ENCODE measurements at regions not wholly inside any gene's neighbourhood (a gene's known extent, or its start where the extent isn't known, plus 50 kb on each side); places are given as distances from the start of the nearest gene placed in this dataset.

DNA sequence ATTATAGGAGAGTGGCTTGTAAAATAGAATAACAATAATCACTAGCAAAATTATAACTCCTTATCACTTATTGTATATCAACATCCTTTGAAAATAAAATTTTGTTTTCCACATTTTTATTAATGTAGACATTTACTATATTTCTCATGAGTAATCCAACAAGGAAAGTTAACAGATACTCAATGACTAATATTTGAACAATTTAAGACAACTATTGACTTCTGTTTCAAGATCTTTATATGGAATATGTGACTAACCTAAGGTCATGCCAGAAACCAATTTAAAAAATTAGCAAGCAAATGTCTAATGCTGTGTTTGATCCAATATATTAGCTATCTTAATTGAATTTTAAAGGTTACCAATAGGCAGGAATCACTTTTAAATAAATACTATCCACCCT is 638.5 kb upstream of the FLRT2 start:
- TF ChIP-seq ZNF462 (CRISPR knock-in tag; IDR thresholded peaks at IDR 0.05) = no peak
- no peak for TF ChIP-seq ZNF114 (CRISPR knock-in tag; IDR thresholded peaks at IDR 0.05)
- TF ChIP-seq JUNB (IDR thresholded peaks at IDR 0.05; ENCODE audit: unreplicated experiment) = no peak
- TF ChIP-seq, protein P1, sequence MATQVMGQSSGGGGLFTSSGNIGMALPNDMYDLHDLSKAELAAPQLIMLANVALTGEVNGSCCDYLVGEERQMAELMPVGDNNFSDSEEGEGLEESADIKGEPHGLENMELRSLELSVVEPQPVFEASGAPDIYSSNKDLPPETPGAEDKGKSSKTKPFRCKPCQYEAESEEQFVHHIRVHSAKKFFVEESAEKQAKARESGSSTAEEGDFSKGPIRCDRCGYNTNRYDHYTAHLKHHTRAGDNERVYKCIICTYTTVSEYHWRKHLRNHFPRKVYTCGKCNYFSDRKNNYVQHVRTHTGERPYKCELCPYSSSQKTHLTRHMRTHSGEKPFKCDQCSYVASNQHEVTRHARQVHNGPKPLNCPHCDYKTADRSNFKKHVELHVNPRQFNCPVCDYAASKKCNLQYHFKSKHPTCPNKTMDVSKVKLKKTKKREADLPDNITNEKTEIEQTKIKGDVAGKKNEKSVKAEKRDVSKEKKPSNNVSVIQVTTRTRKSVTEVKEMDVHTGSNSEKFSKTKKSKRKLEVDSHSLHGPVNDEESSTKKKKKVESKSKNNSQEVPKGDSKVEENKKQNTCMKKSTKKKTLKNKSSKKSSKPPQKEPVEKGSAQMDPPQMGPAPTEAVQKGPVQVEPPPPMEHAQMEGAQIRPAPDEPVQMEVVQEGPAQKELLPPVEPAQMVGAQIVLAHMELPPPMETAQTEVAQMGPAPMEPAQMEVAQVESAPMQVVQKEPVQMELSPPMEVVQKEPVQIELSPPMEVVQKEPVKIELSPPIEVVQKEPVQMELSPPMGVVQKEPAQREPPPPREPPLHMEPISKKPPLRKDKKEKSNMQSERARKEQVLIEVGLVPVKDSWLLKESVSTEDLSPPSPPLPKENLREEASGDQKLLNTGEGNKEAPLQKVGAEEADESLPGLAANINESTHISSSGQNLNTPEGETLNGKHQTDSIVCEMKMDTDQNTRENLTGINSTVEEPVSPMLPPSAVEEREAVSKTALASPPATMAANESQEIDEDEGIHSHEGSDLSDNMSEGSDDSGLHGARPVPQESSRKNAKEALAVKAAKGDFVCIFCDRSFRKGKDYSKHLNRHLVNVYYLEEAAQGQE (IDR thresholded peaks at IDR 0.05; ENCODE audit: unreplicated experiment) = no peak
- TF ChIP-seq STAT1 (IDR thresholded peaks at IDR 0.05; ENCODE audit: unreplicated experiment) = no peak
- no peak for TF ChIP-seq CTCF (conservative IDR thresholded peaks at IDR 0.05; ENCODE audit: low read depth in 2 of 2)
- TF ChIP-seq EZH2 (IDR thresholded peaks at IDR 0.05; ENCODE audit: low read depth, unreplicated experiment) = no peak
- no peak for TF ChIP-seq NANOG (IDR thresholded peaks at IDR 0.05; ENCODE audit: borderline replicate concordance)
- no peak for TF ChIP-seq EZH2phosphoT487 (IDR thresholded peaks at IDR 0.05; ENCODE audit: unreplicated experiment)
- no peak for TF ChIP-seq POLR2AphosphoS5 (IDR thresholded peaks at IDR 0.05; ENCODE audit: low read depth)
- TF ChIP-seq CREB1 (CRISPR knock-in tag; IDR thresholded peaks at IDR 0.05; ENCODE audit: low read depth) = no peak
- no peak for TF ChIP-seq ZNF331 (CRISPR knock-in tag; IDR thresholded peaks at IDR 0.05; ENCODE audit: low read depth)
- no peak for TF ChIP-seq ETS1 (IDR thresholded peaks at IDR 0.05)
- H3K27ac Mint-ChIP-seq = no peak overlapping the region
- no peaks in the 10 kb centered on the region for H3K36me3 Mint-ChIP-seq (ENCODE audit: low read depth)
- Histone ChIP-seq H3K79me2 (replicated peaks; ENCODE audit: insufficient read depth) (no peaks in the 10 kb centered on the region), H4K20me1 (replicated peaks; ENCODE audit: insufficient read depth) (no peaks in the 10 kb centered on the region), H3K27ac (ENCODE audit: low read depth) (no peak overlapping the region), H3K27me3 (ENCODE audit: insufficient read depth) (no peaks in the 10 kb centered on the region), H3K4me3 (no peak overlapping the region), H3K4me1 (ENCODE audit: insufficient read depth) (no peaks in the 10 kb centered on the region), H3F3A (replicated peaks; ENCODE audit: low read depth) (no peaks in the 10 kb centered on the region), H2AFZ (no peak overlapping the region), H3K36me3 (ENCODE audit: insufficient read depth) (no peaks in the 10 kb centered on the region), H3K9me2 (ENCODE audit: insufficient read depth) (no peaks in the 10 kb centered on the region), H3K4me2 (no peak overlapping the region)
- DNase-seq (ENCODE audit: low spot score) (no peak), ATAC-seq (no peak)
- no peaks in the 10 kb centered on the region for H3K27me3 Mint-ChIP-seq (ENCODE audit: insufficient read depth, low read depth, poor library complexity)
- H3K4me1 Mint-ChIP-seq = no peaks in the 10 kb centered on the region
- H3K9me3 Mint-ChIP-seq = peaks cover 2% of the 10 kb centered on the region; the same call in 2 of the 3 replicates
- no peak overlapping the region for H3K4me3 Mint-ChIP-seq

All from GM23338 (cell line).